ENCODE measurements at regions not wholly inside any gene's neighbourhood (a gene's known extent, or its start where the extent isn't known, plus 50 kb on each side); places are given as distances from the start of the nearest gene placed in this dataset.
A peak's percentile ranks its signal among the peaks of the same experiment; 100 is the strongest.

- H3K79me2 ChIP-seq (ENCODE audit: insufficient read depth, low read length): no peaks in the 10 kb centered on the region
- no peak overlapping the region for H3K4me3 ChIP-seq (ENCODE audit: low read length, poor library complexity, severe bottlenecking)
- H3K9me3 ChIP-seq (ENCODE audit: insufficient read depth, low read depth, low read length): no peaks in the 10 kb centered on the region
- no peaks in the 10 kb centered on the region for H3K27me3 ChIP-seq (ENCODE audit: insufficient read depth, low read length, poor library complexity, severe bottlenecking)
- no peak overlapping the region for H2AFZ ChIP-seq (ENCODE audit: low read length)
- TF ChIP-seq, protein P1, sequence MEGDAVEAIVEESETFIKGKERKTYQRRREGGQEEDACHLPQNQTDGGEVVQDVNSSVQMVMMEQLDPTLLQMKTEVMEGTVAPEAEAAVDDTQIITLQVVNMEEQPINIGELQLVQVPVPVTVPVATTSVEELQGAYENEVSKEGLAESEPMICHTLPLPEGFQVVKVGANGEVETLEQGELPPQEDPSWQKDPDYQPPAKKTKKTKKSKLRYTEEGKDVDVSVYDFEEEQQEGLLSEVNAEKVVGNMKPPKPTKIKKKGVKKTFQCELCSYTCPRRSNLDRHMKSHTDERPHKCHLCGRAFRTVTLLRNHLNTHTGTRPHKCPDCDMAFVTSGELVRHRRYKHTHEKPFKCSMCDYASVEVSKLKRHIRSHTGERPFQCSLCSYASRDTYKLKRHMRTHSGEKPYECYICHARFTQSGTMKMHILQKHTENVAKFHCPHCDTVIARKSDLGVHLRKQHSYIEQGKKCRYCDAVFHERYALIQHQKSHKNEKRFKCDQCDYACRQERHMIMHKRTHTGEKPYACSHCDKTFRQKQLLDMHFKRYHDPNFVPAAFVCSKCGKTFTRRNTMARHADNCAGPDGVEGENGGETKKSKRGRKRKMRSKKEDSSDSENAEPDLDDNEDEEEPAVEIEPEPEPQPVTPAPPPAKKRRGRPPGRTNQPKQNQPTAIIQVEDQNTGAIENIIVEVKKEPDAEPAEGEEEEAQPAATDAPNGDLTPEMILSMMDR (conservative IDR thresholded peaks at IDR 0.05; ENCODE audit: low read length): no peak
- no peak for TF ChIP-seq EZH2phosphoT487 (IDR thresholded peaks at IDR 0.05; ENCODE audit: borderline replicate concordance)
- H3K9ac ChIP-seq (ENCODE audit: low read depth, low read length, poor library complexity, severe bottlenecking): no peak overlapping the region
- no peaks in the 10 kb centered on the region for H3K4me1 ChIP-seq (ENCODE audit: insufficient read depth, low read length, poor library complexity, severe bottlenecking)
- no peaks in the 10 kb centered on the region for H3F3A ChIP-seq (ENCODE audit: low read depth)
- no peaks in the 10 kb centered on the region for H4K20me1 ChIP-seq (ENCODE audit: insufficient read depth, low read length, poor library complexity, severe bottlenecking)
- no peak overlapping the region for H3K4me2 ChIP-seq (ENCODE audit: low read depth, low read length, poor library complexity, severe bottlenecking)
- H3K36me3 ChIP-seq (ENCODE audit: insufficient read depth, low read length): no peaks in the 10 kb centered on the region
- no peaks in the 10 kb centered on the region for H3K9me2 ChIP-seq (replicated peaks; ENCODE audit: low read depth, low read length)
Observed at GRCh38 chr4:35147761-35148160, 1096.6 kb downstream of the ARAP2 start.

GRCh38 chr4:35151816-35152572 is 1092.3 kb downstream of the ARAP2 start:
- no peaks in the 10 kb centered on the region for H4K20me1 ChIP-seq (ENCODE audit: insufficient read depth, low read length, poor library complexity, severe bottlenecking)
- H3K4me2 ChIP-seq (ENCODE audit: low read depth, low read length, poor library complexity, severe bottlenecking): no peak overlapping the region

GRCh38 chr4:35163168-35163567 is 1081.1 kb downstream of the ARAP2 start:
- H3K4me1 ChIP-seq (ENCODE audit: insufficient read depth, low read length, poor library complexity, severe bottlenecking): no peaks in the 10 kb centered on the region
- no peaks in the 10 kb centered on the region for H3K9me3 ChIP-seq (ENCODE audit: insufficient read depth, low read depth, low read length)
- no peak overlapping the region for H3K4me3 ChIP-seq (ENCODE audit: low read length, poor library complexity, severe bottlenecking)
- H3F3A ChIP-seq (ENCODE audit: low read depth): no peaks in the 10 kb centered on the region
- H3K36me3 ChIP-seq (ENCODE audit: insufficient read depth, low read length): no peaks in the 10 kb centered on the region
- H2AFZ ChIP-seq (ENCODE audit: low read length): no peak overlapping the region
- no peaks in the 10 kb centered on the region for H3K27me3 ChIP-seq (ENCODE audit: insufficient read depth, low read length, poor library complexity, severe bottlenecking)
- no peak overlapping the region for H3K9ac ChIP-seq (ENCODE audit: low read depth, low read length, poor library complexity, severe bottlenecking)
- no peaks in the 10 kb centered on the region for H3K79me2 ChIP-seq (ENCODE audit: insufficient read depth, low read length)
- no peaks in the 10 kb centered on the region for H4K20me1 ChIP-seq (ENCODE audit: insufficient read depth, low read length, poor library complexity, severe bottlenecking)
- 0 out of 2 replicates have a peak, but pooled peaks cover 4% of the 10 kb centered on the region for H3K9me2 ChIP-seq (replicated peaks; ENCODE audit: low read depth, low read length)
- no peak overlapping the region for H3K4me2 ChIP-seq (ENCODE audit: low read depth, low read length, poor library complexity, severe bottlenecking)
- no peak for TF ChIP-seq EZH2phosphoT487 (IDR thresholded peaks at IDR 0.05; ENCODE audit: borderline replicate concordance)
- TF ChIP-seq, protein P1 (conservative IDR thresholded peaks at IDR 0.05; ENCODE audit: low read length): no peak

More at GRCh38 chr4:35151816-35152572, 1092.3 kb downstream of the ARAP2 start:
- Histone ChIP-seq H3K9me2 (replicated peaks; ENCODE audit: low read depth, low read length) (no peaks in the 10 kb centered on the region), H2AFZ (ENCODE audit: low read length) (no peak overlapping the region), H3K4me1 (ENCODE audit: insufficient read depth, low read length, poor library complexity, severe bottlenecking) (no peaks in the 10 kb centered on the region), H3K9ac (ENCODE audit: low read depth, low read length, poor library complexity, severe bottlenecking) (no peak overlapping the region), H3K79me2 (ENCODE audit: insufficient read depth, low read length) (no peaks in the 10 kb centered on the region), H3K9me3 (ENCODE audit: insufficient read depth, low read depth, low read length) (no peaks in the 10 kb centered on the region), H3K36me3 (ENCODE audit: insufficient read depth, low read length) (no peaks in the 10 kb centered on the region), H3K4me3 (ENCODE audit: low read length, poor library complexity, severe bottlenecking) (no peak overlapping the region), H3F3A (ENCODE audit: low read depth) (no peaks in the 10 kb centered on the region), H3K27me3 (ENCODE audit: insufficient read depth, low read length, poor library complexity, severe bottlenecking) (no peaks in the 10 kb centered on the region)
- TF ChIP-seq EZH2phosphoT487 (IDR thresholded peaks at IDR 0.05; ENCODE audit: borderline replicate concordance): no peak
- TF ChIP-seq, protein P1 (conservative IDR thresholded peaks at IDR 0.05; ENCODE audit: low read length): peak; percentile 30; the same call in 1 of the 2 replicates

All from Loucy (cell line).